ENCODE measurements at regions not wholly inside any gene's neighbourhood (a gene's known extent, or its start where the extent isn't known, plus 50 kb on each side); places are given as distances from the start of the nearest gene placed in this dataset.

DNA sequence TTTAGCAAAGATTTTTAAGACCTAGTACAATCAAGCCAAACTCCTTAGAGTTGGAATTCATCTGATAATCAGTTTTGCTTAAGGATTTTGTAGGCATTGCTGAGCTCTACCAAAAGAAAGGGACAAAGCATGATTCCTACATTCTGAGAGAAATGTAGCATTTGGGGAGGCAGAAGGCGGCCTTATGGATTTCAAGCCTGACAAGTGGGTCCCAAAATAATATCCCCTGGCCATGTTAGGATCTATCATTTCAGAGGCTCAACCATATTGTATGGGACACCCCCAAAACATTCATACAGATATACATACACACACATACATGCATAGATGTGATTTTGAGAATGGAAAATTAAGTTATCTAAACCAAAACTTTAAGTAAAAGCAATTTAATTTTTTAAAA is 257.8 kb upstream of the VLDLR start:
- no peaks in the 10 kb centered on the region for H3K79me2 ChIP-seq (ENCODE audit: control insufficient read depth, insufficient read depth, low read length)
- ChIA-PET CTCF (ENCODE audit: low intra/inter-chr PET ratio) (no interaction called here), POLR2A (no interaction called here)
- BruUV-seq (replicated peaks): no TSS peak
- no peaks in the 10 kb centered on the region for H3K9me3 ChIP-seq (replicated peaks; ENCODE audit: control insufficient read depth, insufficient read depth, low read depth, low read length)
- H3K27ac ChIP-seq (ENCODE audit: extremely low read depth, low read depth, low read length): no peak overlapping the region
- intact Hi-C loops (cut with micrococcal nuclease): no loop called here
- FAIRE-seq (no peak), DNase-seq (ENCODE audit: extremely low read depth in 1 of 4, low spot score in 3 of 4) (no peak), ATAC-seq (no peak)
- no peaks in the 10 kb centered on the region for H3K9me1 ChIP-seq (ENCODE audit: control insufficient read depth, insufficient read depth, low read length)
- no peaks in the 10 kb centered on the region for H3K27me3 ChIP-seq (ENCODE audit: control insufficient read depth in 2 of 2, insufficient read depth in 2 of 2, low read length in 2 of 2)
- no CpG with 5 or more reads among the region's 1 CpG for WGBS (ENCODE audit: insufficient coverage, low coverage, missing lambda C conversion rate)
- H4K20me1 ChIP-seq (replicated peaks; ENCODE audit: control insufficient read depth, insufficient read depth, low read length): no peaks in the 10 kb centered on the region
- H3K9ac ChIP-seq (ENCODE audit: insufficient read depth in 1 of 2, low read depth in 2 of 2, low read length in 2 of 2): no peak overlapping the region
- no peak overlapping the region for H3K4me3 ChIP-seq
- in situ Hi-C loops (cut with MboI): no loop called here
- H3K36me3 ChIP-seq (ENCODE audit: control insufficient read depth, insufficient read depth, low read length): no peaks in the 10 kb centered on the region
- H3K4me2 ChIP-seq (ENCODE audit: insufficient read depth, low read length): no peak overlapping the region
- H3K4me1 ChIP-seq (replicated peaks in 1 of 2; ENCODE audit: control insufficient read depth in 2 of 2, insufficient read depth in 2 of 2, low read length in 2 of 2): no peaks in the 10 kb centered on the region
- H2AFZ ChIP-seq (ENCODE audit: low read depth, low read length): no peak overlapping the region
- TF ChIP-seq MTA1 (IDR thresholded peaks at IDR 0.05; ENCODE audit: borderline replicate concordance) (no peak), MBD1 (CRISPR knock-in tag; IDR thresholded peaks at IDR 0.05) (no peak), HES1 (IDR thresholded peaks at IDR 0.05; ENCODE audit: low read depth) (no peak), ZBTB2 (IDR thresholded peaks at IDR 0.05) (no peak), HNRNPLL (IDR thresholded peaks at IDR 0.05; ENCODE audit: low read depth, low read length, poor library complexity, severe bottlenecking) (no peak), GTF2F1 (IDR thresholded peaks at IDR 0.05; ENCODE audit: low read depth, low read length) (no peak), SREBF1 (IDR thresholded peaks at IDR 0.05; ENCODE audit: borderline replicate concordance, low read depth, low read length) (no peak), OTX1 (CRISPR knock-in tag; IDR thresholded peaks at IDR 0.05) (no peak), NONO (IDR thresholded peaks at IDR 0.05; ENCODE audit: low read depth in 2 of 2, low read length in 1 of 2) (no peak), TSHZ1 (CRISPR knock-in tag; IDR thresholded peaks at IDR 0.05) (no peak)
- TF ChIP-seq, protein P1, sequence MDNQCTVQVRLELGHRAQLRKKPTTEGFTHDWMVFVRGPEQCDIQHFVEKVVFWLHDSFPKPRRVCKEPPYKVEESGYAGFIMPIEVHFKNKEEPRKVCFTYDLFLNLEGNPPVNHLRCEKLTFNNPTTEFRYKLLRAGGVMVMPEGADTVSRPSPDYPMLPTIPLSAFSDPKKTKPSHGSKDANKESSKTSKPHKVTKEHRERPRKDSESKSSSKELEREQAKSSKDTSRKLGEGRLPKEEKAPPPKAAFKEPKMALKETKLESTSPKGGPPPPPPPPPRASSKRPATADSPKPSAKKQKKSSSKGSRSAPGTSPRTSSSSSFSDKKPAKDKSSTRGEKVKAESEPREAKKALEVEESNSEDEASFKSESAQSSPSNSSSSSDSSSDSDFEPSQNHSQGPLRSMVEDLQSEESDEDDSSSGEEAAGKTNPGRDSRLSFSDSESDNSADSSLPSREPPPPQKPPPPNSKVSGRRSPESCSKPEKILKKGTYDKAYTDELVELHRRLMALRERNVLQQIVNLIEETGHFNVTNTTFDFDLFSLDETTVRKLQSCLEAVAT (IDR thresholded peaks at IDR 0.05): no peak
- TF ChIP-seq, protein P2, sequence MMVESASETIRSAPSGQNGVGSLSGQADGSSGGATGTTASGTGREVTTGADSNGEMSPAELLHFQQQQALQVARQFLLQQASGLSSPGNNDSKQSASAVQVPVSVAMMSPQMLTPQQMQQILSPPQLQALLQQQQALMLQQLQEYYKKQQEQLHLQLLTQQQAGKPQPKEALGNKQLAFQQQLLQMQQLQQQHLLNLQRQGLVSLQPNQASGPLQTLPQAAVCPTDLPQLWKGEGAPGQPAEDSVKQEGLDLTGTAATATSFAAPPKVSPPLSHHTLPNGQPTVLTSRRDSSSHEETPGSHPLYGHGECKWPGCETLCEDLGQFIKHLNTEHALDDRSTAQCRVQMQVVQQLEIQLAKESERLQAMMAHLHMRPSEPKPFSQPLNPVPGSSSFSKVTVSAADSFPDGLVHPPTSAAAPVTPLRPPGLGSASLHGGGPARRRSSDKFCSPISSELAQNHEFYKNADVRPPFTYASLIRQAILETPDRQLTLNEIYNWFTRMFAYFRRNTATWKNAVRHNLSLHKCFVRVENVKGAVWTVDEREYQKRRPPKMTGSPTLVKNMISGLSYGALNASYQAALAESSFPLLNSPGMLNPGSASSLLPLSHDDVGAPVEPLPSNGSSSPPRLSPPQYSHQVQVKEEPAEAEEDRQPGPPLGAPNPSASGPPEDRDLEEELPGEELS (CRISPR knock-in tag; IDR thresholded peaks at IDR 0.05; ENCODE audit: borderline replicate concordance): no peak
